MM.1S (cell line): ENCODE measurements at regions not wholly inside any gene's neighbourhood (a gene's known extent, or its start where the extent isn't known, plus 50 kb on each side); places are given as distances from the start of the nearest gene placed in this dataset.

Experiments used
- DNase-seq: peaks from one replicate; pipeline ENCODE4 v3.0.0-alpha.2; 2015
- H2AFZ ChIP-seq: fragments of 300-600 bp; sonication (generic); 2 replicates; pipeline ENCODE4 v1.6.0; 2016; ENCODE audit warnings: antibody characterized with exemption, low read length
- H3F3A ChIP-seq: fragments of 300-600 bp; sonication (generic); 2 replicates; pipeline ENCODE4 v1.6.1; 2016; ENCODE audit warnings: mild to moderate bottlenecking, antibody characterized with exemption, low read length, moderate library complexity, mixed read lengths; ENCODE audit not compliant: insufficient read depth
- H3K27ac ChIP-seq: fragments of 300-600 bp; sonication (generic); 2 replicates; pipeline ENCODE4 v1.5.1; 2016; ENCODE audit warnings: mild to moderate bottlenecking, low read length
- H3K27me3 ChIP-seq: fragments of 300-600 bp; sonication (generic); replicated peaks from 2 replicates; pipeline ENCODE4 v1.6.0; 2016; ENCODE audit warnings: low read length; ENCODE audit not compliant: insufficient read depth
- H3K36me3 ChIP-seq: fragments of 300-600 bp; sonication (generic); replicated peaks from 2 replicates; pipeline ENCODE4 v1.6.1; 2016; ENCODE audit warnings: mild to moderate bottlenecking, low read length, mixed read lengths; ENCODE audit not compliant: insufficient read depth
- H3K4me1 ChIP-seq: fragments of 300-600 bp; sonication (generic); 2 replicates; pipeline ENCODE4 v1.6.1; 2016; ENCODE audit warnings: low read length, mixed read lengths
- H3K4me2 ChIP-seq: fragments of 300-600 bp; sonication (generic); 2 replicates; pipeline ENCODE4 v1.6.0; 2016; ENCODE audit warnings: low read depth, low read length
- H3K4me3 ChIP-seq: fragments of 300-600 bp; sonication (generic); 2 replicates; pipeline ENCODE4 v1.5.1; 2016; ENCODE audit warnings: low read length, mixed read lengths
- H3K79me2 ChIP-seq: fragments of 300-600 bp; sonication (generic); 2 replicates; pipeline ENCODE4 v1.6.1; 2016; ENCODE audit warnings: mixed run types, low read length, mixed read lengths
- H3K9ac ChIP-seq: fragments of 300-600 bp; sonication (generic); 2 replicates; pipeline ENCODE4 v1.6.1; 2016; ENCODE audit warnings: low read length, mixed read lengths
- H3K9me2 ChIP-seq: fragments of 300-600 bp; sonication (generic); replicated peaks from 2 replicates; pipeline ENCODE4 v1.6.1; 2016; ENCODE audit warnings: mild to moderate bottlenecking, low read length, mixed read lengths; ENCODE audit not compliant: insufficient read depth
- H3K9me3 ChIP-seq: fragments of 300-600 bp; sonication (generic); replicated peaks from 2 replicates; pipeline ENCODE4 v1.6.1; 2016; ENCODE audit warnings: mild to moderate bottlenecking, low read length, mixed read lengths; ENCODE audit not compliant: insufficient read depth
- H4K20me1 ChIP-seq: fragments of 300-600 bp; sonication (generic); 2 replicates; pipeline ENCODE4 v1.6.1; 2016; ENCODE audit warnings: mild to moderate bottlenecking, low read length, moderate library complexity, mixed read lengths; ENCODE audit not compliant: insufficient read depth
- EZH2 ChIP-seq: fragments of 300-600 bp; sonication (generic); optimal IDR thresholded peaks from 2 replicates; pipeline ENCODE3; 2017; ENCODE audit warnings: low read depth, mild to moderate bottlenecking, antibody characterized with exemption, low read length, mixed read lengths
- EZH2phosphoT487 ChIP-seq: fragments of 300-600 bp; sonication (generic); IDR thresholded peaks from 2 replicates; pipeline ENCODE4 v1.6.1; 2018; ENCODE audit warnings: antibody characterized with exemption, low read length
- TF ChIP-seq, protein P1 (sequence below): fragments of 300-600 bp; sonication (generic); IDR thresholded peaks from 2 replicates; pipeline ENCODE4 v1.5.1; 2016; ENCODE audit warnings: antibody characterized with exemption, low read length, mixed read lengths

DNA sequence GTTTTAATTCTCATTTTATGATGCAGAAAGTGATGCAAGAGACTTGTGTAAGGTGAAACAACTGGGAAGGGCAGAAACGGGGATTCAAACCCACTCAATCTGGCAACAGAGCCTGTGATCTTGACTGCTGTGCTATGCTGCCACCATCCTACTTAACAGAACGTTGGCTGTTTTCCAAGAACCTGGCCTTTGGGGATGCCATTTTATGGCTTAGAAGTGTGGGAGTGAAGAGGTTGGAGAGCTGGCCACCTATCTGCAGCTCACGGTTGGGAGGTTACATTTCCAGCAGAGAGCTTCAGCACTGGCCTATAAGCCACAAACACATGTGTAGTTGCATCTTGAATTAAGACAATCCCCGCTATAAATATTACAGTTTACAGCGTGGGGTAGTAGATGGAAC lies 235.3 kb downstream of the PRDM2 start:
- no peak for DNase-seq
- Histone ChIP-seq H3K9ac (no peak overlapping the region), H3K9me3 (no peaks in the 10 kb centered on the region), H3K9me2 (no peaks in the 10 kb centered on the region), H4K20me1 (no peaks in the 10 kb centered on the region), H3F3A (no peaks in the 10 kb centered on the region), H3K79me2 (no peaks in the 10 kb centered on the region), H3K36me3 (no peaks in the 10 kb centered on the region), H2AFZ (no peak overlapping the region), H3K27ac (no peak overlapping the region), H3K4me2 (no peak overlapping the region), H3K27me3 (no peaks in the 10 kb centered on the region), H3K4me3 (no peak overlapping the region), H3K4me1 (no peaks in the 10 kb centered on the region; the same call in 1 of the 2 replicates)
- TF ChIP-seq, protein P1, sequence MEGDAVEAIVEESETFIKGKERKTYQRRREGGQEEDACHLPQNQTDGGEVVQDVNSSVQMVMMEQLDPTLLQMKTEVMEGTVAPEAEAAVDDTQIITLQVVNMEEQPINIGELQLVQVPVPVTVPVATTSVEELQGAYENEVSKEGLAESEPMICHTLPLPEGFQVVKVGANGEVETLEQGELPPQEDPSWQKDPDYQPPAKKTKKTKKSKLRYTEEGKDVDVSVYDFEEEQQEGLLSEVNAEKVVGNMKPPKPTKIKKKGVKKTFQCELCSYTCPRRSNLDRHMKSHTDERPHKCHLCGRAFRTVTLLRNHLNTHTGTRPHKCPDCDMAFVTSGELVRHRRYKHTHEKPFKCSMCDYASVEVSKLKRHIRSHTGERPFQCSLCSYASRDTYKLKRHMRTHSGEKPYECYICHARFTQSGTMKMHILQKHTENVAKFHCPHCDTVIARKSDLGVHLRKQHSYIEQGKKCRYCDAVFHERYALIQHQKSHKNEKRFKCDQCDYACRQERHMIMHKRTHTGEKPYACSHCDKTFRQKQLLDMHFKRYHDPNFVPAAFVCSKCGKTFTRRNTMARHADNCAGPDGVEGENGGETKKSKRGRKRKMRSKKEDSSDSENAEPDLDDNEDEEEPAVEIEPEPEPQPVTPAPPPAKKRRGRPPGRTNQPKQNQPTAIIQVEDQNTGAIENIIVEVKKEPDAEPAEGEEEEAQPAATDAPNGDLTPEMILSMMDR = no peak

DNA sequence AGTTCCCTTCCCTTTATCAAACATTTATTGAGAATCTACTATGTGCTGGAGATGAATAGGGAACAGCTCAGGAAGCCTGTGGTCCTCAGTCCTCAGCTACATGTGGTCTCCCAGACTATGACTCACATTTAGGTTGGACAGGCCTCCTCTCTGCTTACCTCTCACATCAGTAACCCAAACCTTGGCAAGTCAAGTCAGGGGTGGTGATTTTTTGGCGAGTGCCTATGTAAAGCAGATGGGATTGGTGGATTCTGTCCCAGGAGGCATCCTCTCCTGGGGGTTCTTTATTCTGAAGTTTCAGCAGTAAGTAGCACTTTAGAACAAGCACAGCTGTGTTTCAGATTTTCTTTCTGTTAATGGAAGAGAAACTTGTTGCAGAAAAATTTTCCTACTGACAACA lies 241.3 kb downstream of the PRDM2 start:
- Histone ChIP-seq H3K9me2 (no peaks in the 10 kb centered on the region), H3K4me3 (no peak overlapping the region), H3K36me3 (no peaks in the 10 kb centered on the region), H3K9me3 (no peaks in the 10 kb centered on the region), H3K4me2 (no peak overlapping the region), H3K4me1 (peaks cover 11% of the 10 kb centered on the region), H4K20me1 (no peaks in the 10 kb centered on the region), H3K9ac (no peak overlapping the region), H3F3A (peaks cover 17% of the 10 kb centered on the region), H3K27me3 (no peaks in the 10 kb centered on the region), H3K79me2 (no peaks in the 10 kb centered on the region), H2AFZ (no peak overlapping the region), H3K27ac (no peak overlapping the region)
- TF ChIP-seq EZH2 (no peak), EZH2phosphoT487 (no peak)
- TF ChIP-seq, protein P1 = no peak
- no peak for DNase-seq

DNA sequence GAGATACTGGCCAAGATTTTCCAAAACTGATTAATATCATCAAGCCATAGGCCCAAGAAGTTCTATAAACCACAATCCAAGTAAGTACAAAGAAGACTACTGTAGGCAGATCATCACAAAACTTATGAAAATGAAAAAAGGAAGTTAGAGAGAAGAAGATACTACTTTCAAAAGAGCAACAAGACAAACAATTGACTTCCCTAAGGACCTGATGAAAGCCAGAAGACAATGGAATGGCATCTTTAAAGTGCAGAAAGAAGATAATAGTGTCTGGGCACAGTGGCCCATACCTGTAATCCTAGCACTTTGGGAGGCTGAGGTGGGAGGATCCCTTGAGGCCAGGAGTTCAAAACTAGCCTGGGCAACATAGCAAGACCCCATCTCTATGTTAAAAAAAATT lies 243.1 kb downstream of the PRDM2 start:
- H3F3A ChIP-seq = peaks cover 19% of the 10 kb centered on the region
- no peaks in the 10 kb centered on the region for H3K79me2 ChIP-seq
- TF ChIP-seq, protein P1 = no peak
- TF ChIP-seq EZH2 (no peak), EZH2phosphoT487 (no peak)
- no peaks in the 10 kb centered on the region for H3K9me3 ChIP-seq
- H3K9me2 ChIP-seq = no peaks in the 10 kb centered on the region
- no peak for DNase-seq
- H2AFZ ChIP-seq = no peak overlapping the region
- no peaks in the 10 kb centered on the region for H3K36me3 ChIP-seq
- no peak overlapping the region for H3K4me2 ChIP-seq
- no peak overlapping the region for H3K9ac ChIP-seq
- peaks cover 20% of the 10 kb centered on the region for H3K4me1 ChIP-seq
- H4K20me1 ChIP-seq = no peaks in the 10 kb centered on the region
- no peak overlapping the region for H3K27ac ChIP-seq
- H3K27me3 ChIP-seq = no peaks in the 10 kb centered on the region
- no peak overlapping the region for H3K4me3 ChIP-seq
